PC-3 (cell line): ENCODE measurements at regions not wholly inside any gene's neighbourhood (a gene's known extent, or its start where the extent isn't known, plus 50 kb on each side); places are given as distances from the start of the nearest gene placed in this dataset.

Source experiments
- CTCF ChIP-seq: fragments of 300-600 bp; sonication (generic); conservative IDR thresholded peaks from 2 replicates; pipeline ENCODE4 v1.5.1; 2017; ENCODE audit warnings: antibody characterized with exemption, low read depth, mild to moderate bottlenecking, low read length
- EZH2 ChIP-seq: fragments of 300-600 bp; sonication (generic); IDR thresholded peaks from one replicate; pipeline ENCODE4 v1.6.1; 2017; ENCODE audit warnings: antibody characterized with exemption, mild to moderate bottlenecking, low read length; ENCODE audit not compliant: unreplicated experiment
- EZH2phosphoT487 ChIP-seq: fragments of 300-600 bp; sonication (generic); IDR thresholded peaks from 2 replicates; pipeline ENCODE4 v1.6.1; 2018; ENCODE audit warnings: mild to moderate bottlenecking, antibody characterized with exemption, low read length, borderline replicate concordance

GRCh38 chr2:236856848-236857235, 228.8 kb upstream of the COPS8 start:
- TF ChIP-seq EZH2 (no peak), CTCF (no peak), EZH2phosphoT487 (no peak)
